Activated T-cell treated with anti-CD3 and anti-CD28 coated beads, Interleukin-2, amount 50 U/mL, for 24 hours (primary cell): ENCODE measurements at regions not wholly inside any gene's neighbourhood (a gene's known extent, or its start where the extent isn't known, plus 50 kb on each side); places are given as distances from the start of the nearest gene placed in this dataset.

Source experiments
- DNase-seq: peaks from one replicate; pipeline ENCODE4 v3.0.0-alpha.2; 2020
- H3K27ac Mint-ChIP-seq: 2 replicates; pipeline ENCODE4 v1.8.0; 2020; ENCODE audit warnings: mild to moderate bottlenecking, mixed read lengths
- H3K27me3 Mint-ChIP-seq: 2 replicates; pipeline ENCODE4 v1.8.0; 2020; ENCODE audit warnings: mixed read lengths
- H3K36me3 Mint-ChIP-seq: 2 replicates; pipeline ENCODE4 v1.8.0; 2020; ENCODE audit warnings: low read depth, mixed read lengths
- H3K4me1 Mint-ChIP-seq: 2 replicates; pipeline ENCODE4 v1.8.0; 2020; ENCODE audit warnings: low read depth, mixed read lengths
- H3K4me3 Mint-ChIP-seq: 2 replicates; pipeline ENCODE4 v1.8.0; 2020; ENCODE audit warnings: mild to moderate bottlenecking, moderate library complexity, mixed read lengths
- H3K9me3 Mint-ChIP-seq: 2 replicates; pipeline ENCODE4 v1.8.0; 2020; ENCODE audit warnings: mixed read lengths

DNA sequence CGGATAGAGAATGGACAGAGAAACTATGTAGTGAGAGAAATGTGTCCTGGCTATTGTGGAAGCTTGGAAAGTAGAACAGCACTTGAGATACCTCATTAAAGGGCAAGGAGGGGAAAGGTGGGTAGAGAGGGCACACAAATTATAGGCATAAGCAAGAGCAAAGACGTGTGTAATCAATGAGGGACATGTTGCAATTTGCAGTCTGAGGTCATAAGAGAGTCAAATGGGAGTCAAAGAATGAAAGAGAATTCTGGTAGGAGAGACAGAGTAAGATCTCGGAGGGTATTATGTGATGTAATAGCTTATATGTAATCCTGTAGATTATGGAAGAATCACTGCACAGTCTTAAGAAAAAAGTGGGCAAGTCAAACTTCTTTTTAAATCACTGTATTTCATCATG is 312.0 kb upstream of the RGMB start:
- Mint-ChIP-seq H3K36me3 (no peaks in the 10 kb centered on the region), H3K4me1 (no peaks in the 10 kb centered on the region), H3K27ac (no peak overlapping the region), H3K9me3 (no peaks in the 10 kb centered on the region), H3K27me3 (no peaks in the 10 kb centered on the region), H3K4me3 (no peak overlapping the region)
- no peak for DNase-seq

DNA sequence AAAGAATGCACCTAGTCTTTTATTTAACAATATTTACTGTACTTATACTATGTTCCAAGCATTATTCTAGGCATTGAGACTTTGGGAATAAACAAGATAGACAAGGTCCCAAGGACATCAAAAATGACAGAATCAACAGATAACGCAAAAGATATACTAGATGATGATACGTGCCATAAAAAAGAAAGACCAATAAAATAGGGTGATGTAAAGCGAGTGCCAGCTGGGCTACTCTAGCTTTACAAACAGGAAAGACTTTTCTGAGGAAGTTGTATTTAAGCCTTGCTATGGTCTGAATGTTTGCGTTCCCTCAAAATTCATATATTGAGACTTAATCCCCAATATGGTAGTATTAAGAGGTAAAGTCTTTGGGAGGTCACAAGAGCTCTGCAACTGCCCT is 310.2 kb upstream of the RGMB start:
- Mint-ChIP-seq H3K4me1 (no peaks in the 10 kb centered on the region), H3K4me3 (no peak overlapping the region), H3K27ac (no peak overlapping the region), H3K36me3 (no peaks in the 10 kb centered on the region), H3K27me3 (no peaks in the 10 kb centered on the region), H3K9me3 (no peaks in the 10 kb centered on the region)
- no peak for DNase-seq

DNA sequence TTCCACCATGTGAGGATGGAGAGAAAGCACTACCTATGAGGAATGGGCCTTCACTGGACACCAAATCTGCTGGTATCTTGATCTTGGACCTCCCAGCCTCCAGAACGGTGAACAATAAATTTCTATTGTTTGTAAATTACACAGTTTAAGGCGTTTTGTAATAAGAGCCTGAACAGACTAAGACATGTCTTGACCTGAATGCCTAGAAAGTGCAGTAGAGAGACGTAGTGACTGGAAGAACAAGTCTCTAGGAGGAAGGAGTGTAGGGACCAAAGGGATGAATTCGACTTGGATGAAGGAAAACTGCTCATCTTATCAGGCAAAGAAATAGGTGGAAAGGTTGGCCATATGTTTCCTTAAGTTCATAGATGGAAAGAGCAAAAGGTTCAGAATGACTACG is 309.8 kb upstream of the RGMB start:
- Mint-ChIP-seq H3K36me3 (no peaks in the 10 kb centered on the region), H3K27me3 (no peaks in the 10 kb centered on the region)

DNA sequence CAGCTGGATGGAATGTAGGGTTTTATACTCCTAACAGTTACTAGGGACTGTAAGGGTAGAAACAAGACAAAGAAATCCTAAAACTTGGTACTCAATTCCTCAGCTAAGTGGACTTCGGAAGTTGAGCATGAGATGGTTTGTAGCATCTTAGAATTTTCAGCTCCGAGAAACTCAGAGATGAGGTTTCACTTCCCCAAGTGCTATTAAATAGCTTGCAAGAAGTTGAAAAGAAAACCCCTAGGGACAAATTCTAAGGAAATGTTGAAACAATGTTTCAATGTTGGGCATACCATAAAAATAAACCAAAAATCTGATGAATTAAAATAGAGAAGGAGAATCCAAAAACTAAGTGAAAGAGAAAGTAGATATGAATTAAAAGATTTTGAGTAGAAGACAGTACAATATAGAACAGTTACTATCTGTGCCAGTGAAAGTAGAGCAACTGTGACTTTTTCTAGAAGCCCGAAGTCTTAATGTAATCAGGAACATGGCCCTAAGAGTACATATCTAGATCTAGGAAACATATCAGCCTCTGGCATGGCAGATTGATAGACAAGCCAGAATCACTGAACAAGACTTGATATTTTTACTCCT is 308.6 kb upstream of the RGMB start:
- Mint-ChIP-seq H3K36me3 (no peaks in the 10 kb centered on the region), H3K4me3 (no peak overlapping the region), H3K4me1 (no peaks in the 10 kb centered on the region), H3K27ac (no peak overlapping the region), H3K9me3 (no peaks in the 10 kb centered on the region), H3K27me3 (no peaks in the 10 kb centered on the region)
- no peak for DNase-seq

More for the DNA sequence above, 309.8 kb upstream of the RGMB start:
- H3K27ac Mint-ChIP-seq, result no peak overlapping the region
- no peaks in the 10 kb centered on the region for H3K4me1 Mint-ChIP-seq
- no peak overlapping the region for H3K4me3 Mint-ChIP-seq
- no peaks in the 10 kb centered on the region for H3K9me3 Mint-ChIP-seq
- no peak for DNase-seq

DNA sequence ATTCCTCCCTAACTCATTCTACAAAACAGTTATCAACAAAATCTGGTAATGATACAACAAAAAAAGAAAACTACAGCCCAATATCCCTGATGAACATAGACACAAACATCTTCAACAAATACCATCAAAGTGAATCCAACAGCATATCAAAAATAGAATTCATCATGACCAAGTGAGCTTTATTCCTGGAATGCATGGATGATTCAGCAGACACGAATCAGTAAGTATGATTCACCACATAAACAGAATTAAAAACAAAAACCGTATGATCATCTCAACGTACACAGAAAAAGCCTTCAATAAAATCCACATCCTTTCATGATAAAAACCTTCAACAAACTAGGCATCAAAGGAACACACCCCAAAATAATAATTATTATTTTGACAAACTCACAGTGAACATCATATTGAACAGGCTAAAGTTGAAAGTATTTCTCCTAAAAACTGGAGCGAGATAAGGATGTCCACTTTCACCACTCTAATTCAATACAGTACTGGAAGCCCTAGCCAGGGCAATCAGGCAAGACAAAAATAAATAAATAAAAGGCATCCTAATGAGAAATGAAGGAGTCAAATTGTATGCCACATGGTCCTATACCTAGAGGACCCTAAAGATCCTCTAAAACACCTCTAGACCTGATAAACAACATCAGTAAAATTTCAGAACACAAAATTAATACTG is 305.1 kb upstream of the RGMB start:
- H3K9me3 Mint-ChIP-seq, result no peaks in the 10 kb centered on the region
- no peak overlapping the region for H3K27ac Mint-ChIP-seq
- H3K36me3 Mint-ChIP-seq, result no peaks in the 10 kb centered on the region
- no peaks in the 10 kb centered on the region for H3K4me1 Mint-ChIP-seq
- no peaks in the 10 kb centered on the region for H3K27me3 Mint-ChIP-seq
- H3K4me3 Mint-ChIP-seq, result no peak overlapping the region
- DNase-seq, result no peak

DNA sequence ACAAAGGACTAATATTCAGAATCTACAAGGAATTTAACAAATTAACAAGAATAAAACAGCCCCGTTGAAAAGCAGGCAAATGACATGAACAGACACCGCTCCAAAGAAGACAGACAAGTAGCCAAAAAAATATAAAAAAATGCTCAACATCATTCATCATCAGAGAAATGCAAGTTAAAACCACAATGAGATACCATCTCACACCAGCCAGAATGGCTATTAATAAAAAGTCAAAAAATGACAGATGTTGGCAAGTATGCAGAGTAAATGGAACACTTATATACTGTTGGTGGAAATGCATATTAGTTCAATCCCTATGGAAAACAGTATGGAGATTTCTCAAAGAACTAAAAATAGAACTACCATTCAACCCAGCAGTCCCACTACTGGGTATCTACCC is 302.7 kb upstream of the RGMB start:
- Mint-ChIP-seq H3K9me3 (no peaks in the 10 kb centered on the region), H3K36me3 (no peaks in the 10 kb centered on the region), H3K27ac (no peak overlapping the region), H3K27me3 (no peaks in the 10 kb centered on the region), H3K4me1 (no peaks in the 10 kb centered on the region), H3K4me3 (no peak overlapping the region)
- no peak for DNase-seq

DNA sequence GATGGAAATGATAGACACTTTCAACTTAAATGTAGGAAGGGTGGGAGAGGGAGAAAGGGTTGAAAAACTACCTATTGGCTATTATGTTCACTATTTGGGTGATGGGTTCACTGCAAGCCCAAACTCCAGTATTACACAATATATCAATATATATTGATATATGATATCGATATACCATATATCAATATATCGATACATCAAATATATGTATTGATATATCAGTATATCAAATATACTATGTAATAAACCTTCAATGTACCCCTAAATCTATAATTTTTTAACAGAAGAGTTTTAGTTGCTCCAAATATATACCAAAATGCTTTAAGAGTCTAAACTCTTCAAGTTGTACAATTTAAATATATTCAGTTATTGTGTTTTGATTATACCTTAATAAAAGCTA is 302.0 kb upstream of the RGMB start:
- Mint-ChIP-seq H3K27me3 (no peaks in the 10 kb centered on the region), H3K27ac (no peak overlapping the region), H3K9me3 (no peaks in the 10 kb centered on the region), H3K36me3 (no peaks in the 10 kb centered on the region), H3K4me1 (no peaks in the 10 kb centered on the region), H3K4me3 (no peak overlapping the region)
- DNase-seq, result no peak

DNA sequence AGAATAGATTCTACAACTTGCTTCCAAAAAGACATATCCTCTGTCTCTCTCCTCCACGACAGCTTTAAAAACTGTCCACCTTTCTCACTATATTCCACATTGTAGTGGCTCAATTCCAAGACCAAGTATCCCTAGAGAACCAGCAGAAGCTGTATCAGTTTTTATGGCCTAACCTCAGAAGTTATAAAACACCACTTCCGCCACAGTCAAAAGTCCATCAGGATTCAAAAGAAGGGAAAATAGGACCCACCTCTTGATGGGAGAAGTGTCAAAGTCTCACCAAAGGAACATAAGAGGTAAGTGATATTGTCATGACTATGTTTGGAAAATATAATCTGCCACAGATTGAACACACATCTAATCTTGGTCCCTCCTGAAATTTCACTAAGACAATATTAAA is 299.2 kb upstream of the RGMB start:
- H3K4me3 Mint-ChIP-seq, result no peak overlapping the region
- H3K27ac Mint-ChIP-seq, result no peak overlapping the region
- H3K36me3 Mint-ChIP-seq, result no peaks in the 10 kb centered on the region
- DNase-seq, result no peak
- no peaks in the 10 kb centered on the region for H3K27me3 Mint-ChIP-seq
- H3K9me3 Mint-ChIP-seq, result no peaks in the 10 kb centered on the region
- H3K4me1 Mint-ChIP-seq, result no peaks in the 10 kb centered on the region

DNA sequence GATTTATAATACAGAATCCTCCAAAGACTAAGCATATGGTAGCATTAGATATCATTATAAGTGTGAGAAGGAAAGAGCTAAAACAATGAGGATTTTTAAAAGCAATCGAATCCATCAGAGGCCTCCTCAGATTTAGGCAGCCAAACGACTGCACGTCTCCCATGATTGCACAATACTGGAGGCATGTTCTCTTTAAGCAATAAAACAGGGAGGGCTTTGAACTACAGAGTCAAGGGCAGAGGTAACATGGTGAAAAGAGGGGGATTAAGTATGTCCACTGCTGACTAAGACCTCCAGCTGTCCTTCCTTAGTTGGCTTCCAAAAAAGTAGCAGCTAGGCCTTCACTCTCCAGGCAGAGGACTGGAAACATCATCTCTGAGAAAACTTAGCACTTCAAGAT is 298.7 kb upstream of the RGMB start:
- DNase-seq, result no peak
- H3K9me3 Mint-ChIP-seq, result no peaks in the 10 kb centered on the region
- H3K27me3 Mint-ChIP-seq, result no peaks in the 10 kb centered on the region
- no peaks in the 10 kb centered on the region for H3K4me1 Mint-ChIP-seq
- no peaks in the 10 kb centered on the region for H3K36me3 Mint-ChIP-seq
- H3K27ac Mint-ChIP-seq, result no peak overlapping the region
- no peak overlapping the region for H3K4me3 Mint-ChIP-seq

DNA sequence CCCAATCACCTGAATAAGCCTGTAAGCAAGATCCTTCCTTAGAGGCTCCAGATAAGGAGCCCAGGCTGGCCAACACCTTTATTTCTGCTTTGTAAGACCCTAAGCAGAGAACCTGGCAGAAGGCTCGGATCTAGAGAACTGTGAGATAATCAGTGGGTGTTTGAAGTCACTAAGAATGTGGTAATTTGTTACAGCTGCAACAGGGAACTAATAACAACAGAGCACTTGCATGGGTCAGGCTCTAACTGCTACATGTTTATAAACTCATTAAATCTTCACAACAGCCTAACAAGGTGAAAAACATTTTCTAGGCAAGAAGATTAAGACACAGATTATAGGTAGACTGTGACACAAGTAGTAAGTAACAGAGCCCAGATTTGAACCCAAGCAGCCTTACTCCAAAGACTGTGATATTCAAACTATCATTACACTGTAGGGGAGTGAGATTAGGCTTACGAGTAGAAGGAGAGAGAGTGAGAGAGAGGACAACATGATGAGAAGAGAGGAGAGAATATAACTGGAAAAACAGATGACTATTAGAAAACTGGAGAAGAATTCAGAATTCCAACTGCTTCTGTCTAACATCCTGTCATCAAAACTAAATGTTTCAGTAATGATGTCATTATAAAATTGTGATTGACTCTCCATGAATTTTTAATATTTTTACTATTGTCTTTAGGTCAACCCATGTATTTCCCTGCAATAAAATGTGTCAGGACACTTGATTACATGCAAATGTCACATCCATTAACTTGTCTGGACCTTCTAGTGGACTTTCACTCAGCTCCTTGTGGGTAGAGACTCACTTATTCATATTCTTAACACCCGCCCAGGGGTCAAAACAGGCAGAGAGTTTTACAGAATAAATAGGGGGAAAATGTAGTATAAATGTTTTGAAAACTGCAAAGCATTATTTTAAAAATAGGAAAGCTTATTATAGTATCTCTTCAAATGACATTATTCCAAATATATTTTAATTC is 290.9 kb upstream of the RGMB start:
- H3K27me3 Mint-ChIP-seq, result no peaks in the 10 kb centered on the region
- H3K4me3 Mint-ChIP-seq, result no peak overlapping the region
- H3K27ac Mint-ChIP-seq, result no peak overlapping the region
- H3K36me3 Mint-ChIP-seq, result no peaks in the 10 kb centered on the region
- no peaks in the 10 kb centered on the region for H3K9me3 Mint-ChIP-seq
- no peak for DNase-seq
- H3K4me1 Mint-ChIP-seq, result no peaks in the 10 kb centered on the region

DNA sequence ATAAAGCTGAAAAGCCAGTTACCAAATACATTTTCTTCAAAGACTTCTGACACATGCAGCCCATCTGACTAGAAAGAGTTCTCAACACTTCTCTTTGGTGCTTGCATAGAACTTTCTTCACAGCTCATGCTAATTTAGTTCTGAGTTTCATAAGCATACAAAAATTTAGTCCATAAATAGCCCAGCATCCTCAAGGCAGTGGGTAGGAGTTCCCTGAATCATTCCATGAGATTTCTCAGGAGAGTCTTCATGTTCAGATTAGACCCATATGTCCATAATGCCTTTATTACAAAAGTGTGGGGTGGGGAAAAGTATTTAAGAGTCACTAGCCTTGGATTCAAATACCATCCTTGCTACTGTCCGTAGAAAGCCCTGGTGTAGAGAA is 290.2 kb upstream of the RGMB start:
- Mint-ChIP-seq H3K9me3 (no peaks in the 10 kb centered on the region), H3K27ac (no peak overlapping the region), H3K4me1 (no peaks in the 10 kb centered on the region), H3K36me3 (no peaks in the 10 kb centered on the region), H3K27me3 (no peaks in the 10 kb centered on the region), H3K4me3 (no peak overlapping the region)
- DNase-seq, result no peak

DNA sequence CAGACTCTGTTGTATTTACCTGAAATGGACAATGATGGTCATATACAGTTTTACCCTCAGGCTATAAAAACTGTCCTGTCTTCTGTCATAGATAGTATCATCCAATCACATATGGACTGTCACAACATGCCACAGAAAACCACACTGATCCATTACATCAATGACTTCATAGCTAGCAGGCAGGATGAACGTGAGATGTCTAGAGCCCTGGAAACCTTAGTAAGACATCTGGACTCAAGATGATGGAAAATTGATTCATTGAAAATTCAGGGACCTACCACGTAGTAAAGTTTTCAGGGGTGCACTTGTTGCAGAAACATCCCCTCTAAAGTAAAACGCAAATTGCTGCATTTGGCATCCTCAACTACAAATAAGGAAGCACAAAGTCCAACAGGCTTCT is 284.4 kb upstream of the RGMB start:
- Mint-ChIP-seq H3K27me3 (no peaks in the 10 kb centered on the region), H3K36me3 (no peaks in the 10 kb centered on the region), H3K9me3 (peaks cover 7% of the 10 kb centered on the region), H3K27ac (no peak overlapping the region), H3K4me1 (no peaks in the 10 kb centered on the region), H3K4me3 (no peak overlapping the region)
- no peak for DNase-seq

DNA sequence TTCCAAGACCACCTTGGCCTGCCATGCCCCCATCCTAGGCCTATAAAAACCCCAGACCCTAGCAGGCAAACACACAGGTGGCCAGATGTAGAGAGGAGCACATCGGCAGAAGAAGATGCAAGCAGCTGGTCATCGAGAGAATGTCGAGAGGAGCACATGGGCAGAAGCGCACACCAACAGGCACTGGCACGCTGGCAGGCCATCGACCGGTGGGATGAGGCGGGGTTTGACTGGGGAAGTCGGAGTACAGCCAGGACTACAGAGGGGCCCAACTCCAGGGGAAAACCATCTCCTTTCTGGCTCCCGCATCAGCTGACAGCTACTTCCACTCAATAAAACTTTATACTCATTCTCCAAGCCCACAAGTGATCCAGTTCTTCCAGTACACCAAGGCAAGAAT is 283.1 kb upstream of the RGMB start:
- no peak for DNase-seq
- Mint-ChIP-seq H3K9me3 (peaks cover 7% of the 10 kb centered on the region), H3K36me3 (no peaks in the 10 kb centered on the region), H3K4me3 (no peak overlapping the region), H3K4me1 (no peaks in the 10 kb centered on the region), H3K27ac (no peak overlapping the region), H3K27me3 (no peaks in the 10 kb centered on the region)

DNA sequence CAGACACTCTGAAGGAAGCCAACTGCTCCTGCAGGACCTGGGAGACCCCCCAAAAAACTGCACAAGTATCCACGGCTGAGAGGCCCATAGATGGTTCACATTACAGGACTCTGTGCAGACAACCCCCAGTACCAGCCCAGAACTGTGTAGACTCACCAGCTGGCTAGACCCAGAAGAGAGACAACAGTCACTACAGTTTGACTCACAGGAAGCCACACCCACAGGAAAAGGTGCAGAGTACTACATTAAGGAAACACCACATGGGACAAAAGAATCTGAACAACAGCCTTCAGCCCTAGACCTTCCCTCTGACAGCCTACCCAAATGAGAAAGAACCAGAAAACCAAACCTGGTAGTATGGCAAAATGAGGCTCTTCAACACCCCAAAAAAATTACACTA is 281.2 kb upstream of the RGMB start:
- DNase-seq, result no peak
- Mint-ChIP-seq H3K27ac (no peak overlapping the region), H3K4me1 (no peaks in the 10 kb centered on the region), H3K36me3 (no peaks in the 10 kb centered on the region), H3K4me3 (no peak overlapping the region), H3K9me3 (peaks cover 7% of the 10 kb centered on the region), H3K27me3 (no peaks in the 10 kb centered on the region)

DNA sequence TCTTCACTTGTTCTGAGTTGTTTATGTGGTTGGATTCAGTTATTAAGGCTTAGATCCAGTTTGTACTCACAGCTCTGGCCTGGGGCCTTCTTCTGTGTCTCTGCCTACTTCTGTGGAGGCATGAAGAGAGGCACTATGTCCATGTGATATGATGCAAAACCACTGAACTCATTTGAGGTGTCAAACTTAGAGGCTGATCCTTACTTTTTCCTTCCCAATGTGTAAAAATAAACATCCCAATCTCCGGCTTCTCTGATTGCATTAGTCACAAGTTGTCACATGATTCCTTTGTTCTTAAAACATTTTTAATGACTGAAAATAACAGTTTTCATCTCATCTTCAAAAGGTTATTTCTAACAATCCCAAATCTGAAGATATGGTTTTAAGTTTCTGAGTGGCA is 276.0 kb upstream of the RGMB start:
- Mint-ChIP-seq H3K36me3 (no peaks in the 10 kb centered on the region), H3K4me3 (no peak overlapping the region), H3K27ac (no peak overlapping the region), H3K27me3 (no peaks in the 10 kb centered on the region), H3K9me3 (peaks cover 2% of the 10 kb centered on the region), H3K4me1 (no peaks in the 10 kb centered on the region)
- DNase-seq, result no peak
